Epithelial cell of esophagus (primary cell): ENCODE measurements at regions not wholly inside any gene's neighbourhood (a gene's known extent, or its start where the extent isn't known, plus 50 kb on each side); places are given as distances from the start of the nearest gene placed in this dataset.
"Not testable (repeated sequence)": the region's sequence is repeated elsewhere in the genome, so short reads cannot be mapped to it uniquely, and the experiment has no call there.

ENCODE experiments used
- DNase-seq: peaks from one replicate; pipeline ENCODE4 v3.0.0; 2010; ENCODE audit warnings: low read depth
- H3K4me3 ChIP-seq: 2 replicates; pipeline ENCODE4 v1.5.1; 2011; ENCODE audit warnings: mild to moderate bottlenecking, low read length, control low read depth
- CTCF ChIP-seq: IDR thresholded peaks from 2 replicates; pipeline ENCODE4 v1.5.1; 2011; ENCODE audit warnings: low read depth, mild to moderate bottlenecking, low read length, control low read depth, inconsistent platforms; ENCODE audit not compliant: insufficient read depth; ENCODE audit errors: missing control alignments

- not testable (repeated sequence) for DNase-seq
These were observed 131.8 kb upstream of the PLEKHM1 start for GRCh38 chr17:45622295-45622694.

GRCh38 chr17:45628019-45628418, 137.5 kb upstream of the PLEKHM1 start:
- H3K4me3 ChIP-seq = no peak overlapping the region
- TF ChIP-seq CTCF = no peak
- no peak for DNase-seq

More at GRCh38 chr17:45622295-45622694, 131.8 kb upstream of the PLEKHM1 start:
- H3K4me3 ChIP-seq = not testable (repeated sequence)

- no peak for TF ChIP-seq CTCF
- H3K4me3 ChIP-seq = no peak overlapping the region
- no peak for DNase-seq
These were observed 141.4 kb upstream of the PLEKHM1 start for GRCh38 chr17:45631941-45632340.

- no peak overlapping the region for H3K4me3 ChIP-seq
- DNase-seq = peak; percentile 14
- TF ChIP-seq CTCF = no peak
These were observed 144.7 kb upstream of the CRHR1 start for GRCh38 chr17:45639297-45639849.

- peak; percentile 77 for DNase-seq
- no peak overlapping the region for H3K4me3 ChIP-seq
- peak; percentile 98 for TF ChIP-seq CTCF
These were observed 143.8 kb upstream of the CRHR1 start for GRCh38 chr17:45640141-45640850.

GRCh38 chr17:45641541-45641940, 142.6 kb upstream of the CRHR1 start:
- no peak for TF ChIP-seq CTCF
- H3K4me3 ChIP-seq = no peak overlapping the region
- DNase-seq = no peak

GRCh38 chr17:45643591-45643990, 140.5 kb upstream of the CRHR1 start:
- H3K4me3 ChIP-seq = no peak overlapping the region
- no peak for DNase-seq
- TF ChIP-seq CTCF = no peak

GRCh38 chr17:45644637-45645036, 139.5 kb upstream of the CRHR1 start:
- DNase-seq, H3K4me3 ChIP-seq: not testable (repeated sequence)
